ENCODE measurements at regions not wholly inside any gene's neighbourhood (a gene's known extent, or its start where the extent isn't known, plus 50 kb on each side); places are given as distances from the start of the nearest gene placed in this dataset.

DNA sequence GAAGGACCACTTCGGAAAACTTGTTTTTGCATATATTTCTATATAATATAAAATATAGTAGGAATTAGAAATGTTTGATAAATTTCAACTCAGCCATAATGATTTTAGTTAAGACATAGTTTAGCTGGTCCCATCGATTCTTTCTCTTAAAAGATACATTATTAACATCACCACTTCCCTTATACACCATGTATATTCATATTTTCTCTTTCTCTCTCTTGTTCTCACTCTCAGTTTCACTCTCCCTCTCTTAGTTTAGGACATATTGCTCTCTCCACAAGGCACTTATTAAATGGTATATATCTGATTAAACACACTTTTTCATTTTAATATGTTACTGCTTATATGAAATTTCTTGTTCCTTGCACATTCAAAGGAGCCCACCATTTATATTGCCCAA, 90.1 kb upstream of the RASEF start:
- TF ChIP-seq, protein P1, sequence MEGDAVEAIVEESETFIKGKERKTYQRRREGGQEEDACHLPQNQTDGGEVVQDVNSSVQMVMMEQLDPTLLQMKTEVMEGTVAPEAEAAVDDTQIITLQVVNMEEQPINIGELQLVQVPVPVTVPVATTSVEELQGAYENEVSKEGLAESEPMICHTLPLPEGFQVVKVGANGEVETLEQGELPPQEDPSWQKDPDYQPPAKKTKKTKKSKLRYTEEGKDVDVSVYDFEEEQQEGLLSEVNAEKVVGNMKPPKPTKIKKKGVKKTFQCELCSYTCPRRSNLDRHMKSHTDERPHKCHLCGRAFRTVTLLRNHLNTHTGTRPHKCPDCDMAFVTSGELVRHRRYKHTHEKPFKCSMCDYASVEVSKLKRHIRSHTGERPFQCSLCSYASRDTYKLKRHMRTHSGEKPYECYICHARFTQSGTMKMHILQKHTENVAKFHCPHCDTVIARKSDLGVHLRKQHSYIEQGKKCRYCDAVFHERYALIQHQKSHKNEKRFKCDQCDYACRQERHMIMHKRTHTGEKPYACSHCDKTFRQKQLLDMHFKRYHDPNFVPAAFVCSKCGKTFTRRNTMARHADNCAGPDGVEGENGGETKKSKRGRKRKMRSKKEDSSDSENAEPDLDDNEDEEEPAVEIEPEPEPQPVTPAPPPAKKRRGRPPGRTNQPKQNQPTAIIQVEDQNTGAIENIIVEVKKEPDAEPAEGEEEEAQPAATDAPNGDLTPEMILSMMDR (IDR thresholded peaks at IDR 0.05): no peak
- TF ChIP-seq POLR2A (IDR thresholded peaks at IDR 0.05): no peak

Measured in adrenal gland (tissue), 5 donors.